Peyer's patch (tissue), 4 donors: ENCODE measurements at regions not wholly inside any gene's neighbourhood (a gene's known extent, or its start where the extent isn't known, plus 50 kb on each side); places are given as distances from the start of the nearest gene placed in this dataset.

Experiments
- POLR2A ChIP-seq, 2 donors: fragments of 450-650 bp; IDR thresholded peaks; one replicate each; pipeline ENCODE4 v1.5.1; 2017; ENCODE audit warnings: antibody characterized with exemption in 2 of 2, mild to moderate bottlenecking in 2 of 2, moderate library complexity in 2 of 2
- TF ChIP-seq, protein P1 (sequence below), 6 experiments: fragments of 450-650 bp in 4 of 6; fragments of 200-600 bp in 2 of 6; sonication (generic) in 1 of 6; IDR thresholded peaks; one replicate each; pipeline ENCODE4 v1.5.1; 2017 to 2019; ENCODE audit warnings: antibody characterized with exemption in 6 of 6, mild to moderate bottlenecking in 3 of 6, moderate library complexity in 1 of 6

DNA sequence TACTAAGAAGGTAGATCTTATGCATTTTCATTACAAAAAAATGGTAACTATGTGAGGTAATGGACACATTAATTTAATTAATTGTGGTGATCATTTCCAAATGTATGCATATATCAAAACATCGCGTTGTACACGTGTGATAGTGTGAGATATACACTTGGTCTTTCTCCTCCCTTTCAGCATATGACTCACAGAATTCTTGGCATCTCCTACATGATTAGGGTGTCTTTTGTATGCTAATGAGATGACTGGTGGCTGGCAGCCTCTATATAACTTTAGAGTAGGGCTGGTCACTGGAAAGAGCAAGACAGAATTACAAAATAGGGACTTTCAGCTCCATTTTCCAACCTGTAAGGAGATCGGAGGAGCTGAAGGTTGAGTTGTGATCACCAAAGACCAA, 1167.6 kb downstream of the CDH12 start:
- TF ChIP-seq, protein P1, sequence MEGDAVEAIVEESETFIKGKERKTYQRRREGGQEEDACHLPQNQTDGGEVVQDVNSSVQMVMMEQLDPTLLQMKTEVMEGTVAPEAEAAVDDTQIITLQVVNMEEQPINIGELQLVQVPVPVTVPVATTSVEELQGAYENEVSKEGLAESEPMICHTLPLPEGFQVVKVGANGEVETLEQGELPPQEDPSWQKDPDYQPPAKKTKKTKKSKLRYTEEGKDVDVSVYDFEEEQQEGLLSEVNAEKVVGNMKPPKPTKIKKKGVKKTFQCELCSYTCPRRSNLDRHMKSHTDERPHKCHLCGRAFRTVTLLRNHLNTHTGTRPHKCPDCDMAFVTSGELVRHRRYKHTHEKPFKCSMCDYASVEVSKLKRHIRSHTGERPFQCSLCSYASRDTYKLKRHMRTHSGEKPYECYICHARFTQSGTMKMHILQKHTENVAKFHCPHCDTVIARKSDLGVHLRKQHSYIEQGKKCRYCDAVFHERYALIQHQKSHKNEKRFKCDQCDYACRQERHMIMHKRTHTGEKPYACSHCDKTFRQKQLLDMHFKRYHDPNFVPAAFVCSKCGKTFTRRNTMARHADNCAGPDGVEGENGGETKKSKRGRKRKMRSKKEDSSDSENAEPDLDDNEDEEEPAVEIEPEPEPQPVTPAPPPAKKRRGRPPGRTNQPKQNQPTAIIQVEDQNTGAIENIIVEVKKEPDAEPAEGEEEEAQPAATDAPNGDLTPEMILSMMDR (IDR thresholded peaks at IDR 0.05) = no peak
- TF ChIP-seq POLR2A (IDR thresholded peaks at IDR 0.05) = no peak
